ENCODE measurements at regions not wholly inside any gene's neighbourhood (a gene's known extent, or its start where the extent isn't known, plus 50 kb on each side); places are given as distances from the start of the nearest gene placed in this dataset.
A peak's percentile ranks its signal among the peaks of the same experiment; 100 is the strongest.

- peaks cover 3% of the 10 kb centered on the region for H3K27me3 Mint-ChIP-seq (ENCODE audit: low read depth, poor library complexity)
- no peaks in the 10 kb centered on the region for H3K36me3 Mint-ChIP-seq (ENCODE audit: low read depth)
- TF ChIP-seq CTCF (IDR thresholded peaks at IDR 0.05) = no peak
- H3K27ac Mint-ChIP-seq = no peak overlapping the region
- H3K4me3 Mint-ChIP-seq = no peak overlapping the region
- peaks cover 6% of the 10 kb centered on the region for H3K4me1 Mint-ChIP-seq
- no peaks in the 10 kb centered on the region for H3K9me3 Mint-ChIP-seq
- peak; percentile 13 for DNase-seq
These were observed 239.5 kb upstream of the COL3A1 start for GRCh38 chr2:188734691-188735090.

- H3K4me1 Mint-ChIP-seq = no peaks in the 10 kb centered on the region
- H3K27me3 Mint-ChIP-seq (ENCODE audit: low read depth, poor library complexity) = peaks cover 4% of the 10 kb centered on the region
- no peak for TF ChIP-seq CTCF (IDR thresholded peaks at IDR 0.05)
- H3K36me3 Mint-ChIP-seq (ENCODE audit: low read depth) = no peaks in the 10 kb centered on the region
- no peak for DNase-seq
- H3K4me3 Mint-ChIP-seq = no peak overlapping the region
- H3K9me3 Mint-ChIP-seq = no peaks in the 10 kb centered on the region
- H3K27ac Mint-ChIP-seq = no peak overlapping the region
These were observed 227.4 kb upstream of the COL3A1 start for GRCh38 chr2:188746727-188747126.

- H3K36me3 Mint-ChIP-seq (ENCODE audit: low read depth) = no peaks in the 10 kb centered on the region
- H3K27ac Mint-ChIP-seq = no peak overlapping the region
- DNase-seq = no peak
- H3K9me3 Mint-ChIP-seq = no peaks in the 10 kb centered on the region
- H3K4me3 Mint-ChIP-seq = no peak overlapping the region
- no peaks in the 10 kb centered on the region for H3K27me3 Mint-ChIP-seq (ENCODE audit: low read depth, poor library complexity)
- no peaks in the 10 kb centered on the region for H3K4me1 Mint-ChIP-seq
- TF ChIP-seq CTCF (IDR thresholded peaks at IDR 0.05) = no peak
These were observed 222.4 kb upstream of the COL3A1 start for GRCh38 chr2:188751816-188752215.

GRCh38 chr2:188752311-188752710, 221.9 kb upstream of the COL3A1 start:
- Mint-ChIP-seq H3K36me3 (ENCODE audit: low read depth) (no peaks in the 10 kb centered on the region), H3K9me3 (peaks cover 3% of the 10 kb centered on the region), H3K4me3 (no peak overlapping the region), H3K4me1 (no peaks in the 10 kb centered on the region), H3K27me3 (ENCODE audit: low read depth, poor library complexity) (no peaks in the 10 kb centered on the region), H3K27ac (no peak overlapping the region)
- TF ChIP-seq CTCF (IDR thresholded peaks at IDR 0.05) = no peak
- no peak for DNase-seq

GRCh38 chr2:188762151-188762550, 212.0 kb upstream of the COL3A1 start:
- H3K4me1 Mint-ChIP-seq = no peaks in the 10 kb centered on the region
- no peak for DNase-seq
- H3K27me3 Mint-ChIP-seq (ENCODE audit: low read depth, poor library complexity) = no peaks in the 10 kb centered on the region
- H3K9me3 Mint-ChIP-seq = peaks cover 6% of the 10 kb centered on the region
- no peak for TF ChIP-seq CTCF (IDR thresholded peaks at IDR 0.05)
- H3K4me3 Mint-ChIP-seq = no peak overlapping the region
- no peaks in the 10 kb centered on the region for H3K36me3 Mint-ChIP-seq (ENCODE audit: low read depth)
- H3K27ac Mint-ChIP-seq = no peak overlapping the region

GRCh38 chr2:188765522-188766470, 208.4 kb upstream of the COL3A1 start:
- H3K27me3 Mint-ChIP-seq (ENCODE audit: low read depth, poor library complexity) = no peaks in the 10 kb centered on the region
- no peak overlapping the region for H3K27ac Mint-ChIP-seq
- no peaks in the 10 kb centered on the region for H3K36me3 Mint-ChIP-seq (ENCODE audit: low read depth)
- no peaks in the 10 kb centered on the region for H3K4me1 Mint-ChIP-seq
- peak; percentile 12 for DNase-seq
- no peaks in the 10 kb centered on the region for H3K9me3 Mint-ChIP-seq
- no peak overlapping the region for H3K4me3 Mint-ChIP-seq
- peak; percentile 44 for TF ChIP-seq CTCF (IDR thresholded peaks at IDR 0.05)

Data from nephron progenitor cell (in vitro differentiated cells).